Keratinocyte (primary cell): ENCODE measurements at regions not wholly inside any gene's neighbourhood (a gene's known extent, or its start where the extent isn't known, plus 50 kb on each side); places are given as distances from the start of the nearest gene placed in this dataset.

Source experiments
- CTCF ChIP-seq, 3 experiments: IDR thresholded peaks in 1 of 3; conservative IDR thresholded peaks in 1 of 3; optimal IDR thresholded peaks in 1 of 3; 2 replicates in 2 of 3; 3 replicates in 1 of 3; pipeline versions ENCODE3 to v1.5.1; 2011; ENCODE audit warnings: low read length in 3 of 3, mild to moderate bottlenecking in 3 of 3, moderate library complexity in 2 of 3, control low read depth in 1 of 3, inconsistent platforms in 1 of 3; ENCODE audit not compliant: insufficient read depth in 2 of 3; ENCODE audit errors: extremely low read depth in 1 of 3
- EZH2 ChIP-seq: IDR thresholded peaks from one replicate; pipeline ENCODE4 v1.6.1; 2012; ENCODE audit warnings: inconsistent platforms, mild to moderate bottlenecking, low read length, moderate library complexity

DNA sequence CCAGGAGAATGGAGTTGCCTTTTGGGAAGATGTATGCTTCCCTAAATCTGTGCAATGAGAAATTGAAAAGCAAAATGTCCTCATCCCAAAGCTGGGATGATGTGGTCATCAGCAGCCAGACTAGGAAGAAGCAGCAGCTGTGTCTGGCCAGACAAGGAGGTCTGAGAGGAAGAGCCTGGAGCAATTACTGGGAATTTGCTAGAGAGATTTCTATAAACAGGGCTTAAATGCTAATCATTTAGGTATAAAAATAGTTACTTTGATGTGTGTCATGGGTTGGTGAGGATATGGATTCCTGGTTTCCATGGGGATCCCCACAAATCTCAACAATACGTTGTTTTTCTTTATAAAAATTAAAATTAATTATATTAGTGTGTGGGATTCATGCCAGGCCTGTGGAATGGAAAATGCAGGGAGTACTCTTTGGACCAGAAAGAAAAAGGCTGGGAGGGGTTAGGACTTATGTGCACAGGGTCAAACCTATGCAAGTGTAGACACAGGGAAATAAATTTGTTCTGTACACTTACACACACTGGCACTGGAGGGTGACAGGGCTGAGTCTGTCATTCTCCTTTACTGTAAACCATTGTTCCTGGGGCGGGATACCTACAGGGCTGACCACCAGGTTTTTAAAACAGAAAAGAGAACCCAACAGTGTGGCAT, 58.7 kb upstream of the TRPC7 start:
- TF ChIP-seq CTCF (optimal IDR thresholded peaks at IDR 0.05 in 1 of 3, IDR thresholded peaks at IDR 0.05 in 1 of 3, conservative IDR thresholded peaks at IDR 0.05 in 1 of 3; ENCODE audit: extremely low read depth in 1 of 3, insufficient read depth in 2 of 3, low read length in 3 of 3) (no peak), EZH2 (no peak)
